Transverse colon (tissue), 4 donors: ENCODE measurements at regions not wholly inside any gene's neighbourhood (a gene's known extent, or its start where the extent isn't known, plus 50 kb on each side); places are given as distances from the start of the nearest gene placed in this dataset.

Experiments used
- EP300 ChIP-seq: sonication (generic); formaldehyde crosslinking; IDR thresholded peaks from one replicate; pipeline ENCODE4 v1.6.1; 2017; ENCODE audit warnings: antibody characterized with exemption, low read depth
- POLR2A ChIP-seq: fragments of 450-650 bp; IDR thresholded peaks from one replicate; pipeline ENCODE4 v1.6.1; 2016; ENCODE audit warnings: antibody characterized with exemption, mild to moderate bottlenecking, moderate library complexity
- POLR2AphosphoS5 ChIP-seq, 3 donors: sonication (generic); formaldehyde crosslinking; IDR thresholded peaks; one replicate each; pipeline ENCODE4 v1.6.1; 2016; ENCODE audit warnings: antibody characterized with exemption in 3 of 3
- TF ChIP-seq, protein P1 (sequence below), 5 experiments: fragments of 200-600 bp in 3 of 5; fragments of 450-650 bp in 2 of 5; sonication (generic) in 3 of 5; IDR thresholded peaks; 1 replicate in 2 of 5; 2 replicates in 3 of 5; pipeline ENCODE4 v1.5.1; 2016 to 2017; ENCODE audit warnings: antibody characterized with exemption in 5 of 5, inconsistent platforms in 3 of 5, mild to moderate bottlenecking in 2 of 5, moderate library complexity in 1 of 5

DNA sequence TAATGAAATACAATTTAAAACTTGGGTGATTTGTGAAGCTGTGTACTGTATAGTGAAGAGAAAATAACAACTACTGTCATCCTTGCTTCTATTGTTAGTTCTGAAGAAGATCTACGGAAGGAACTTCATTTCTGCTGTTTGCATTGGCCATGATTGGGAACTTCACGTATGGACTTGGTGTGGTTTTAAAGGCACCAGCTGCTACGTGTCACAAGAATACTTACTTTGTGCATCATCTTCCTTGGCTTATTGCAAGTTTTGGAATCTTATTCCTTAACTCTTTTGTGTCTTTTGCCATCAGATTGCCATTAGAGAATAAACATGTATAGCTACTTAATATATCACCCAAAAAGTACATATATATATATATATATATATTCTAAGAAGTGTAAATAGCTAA is 75.0 kb upstream of the VEPH1 start:
- TF ChIP-seq POLR2A (no peak), POLR2AphosphoS5 (IDR thresholded peaks at IDR 0.05) (no peak), EP300 (no peak)
- TF ChIP-seq, protein P1, sequence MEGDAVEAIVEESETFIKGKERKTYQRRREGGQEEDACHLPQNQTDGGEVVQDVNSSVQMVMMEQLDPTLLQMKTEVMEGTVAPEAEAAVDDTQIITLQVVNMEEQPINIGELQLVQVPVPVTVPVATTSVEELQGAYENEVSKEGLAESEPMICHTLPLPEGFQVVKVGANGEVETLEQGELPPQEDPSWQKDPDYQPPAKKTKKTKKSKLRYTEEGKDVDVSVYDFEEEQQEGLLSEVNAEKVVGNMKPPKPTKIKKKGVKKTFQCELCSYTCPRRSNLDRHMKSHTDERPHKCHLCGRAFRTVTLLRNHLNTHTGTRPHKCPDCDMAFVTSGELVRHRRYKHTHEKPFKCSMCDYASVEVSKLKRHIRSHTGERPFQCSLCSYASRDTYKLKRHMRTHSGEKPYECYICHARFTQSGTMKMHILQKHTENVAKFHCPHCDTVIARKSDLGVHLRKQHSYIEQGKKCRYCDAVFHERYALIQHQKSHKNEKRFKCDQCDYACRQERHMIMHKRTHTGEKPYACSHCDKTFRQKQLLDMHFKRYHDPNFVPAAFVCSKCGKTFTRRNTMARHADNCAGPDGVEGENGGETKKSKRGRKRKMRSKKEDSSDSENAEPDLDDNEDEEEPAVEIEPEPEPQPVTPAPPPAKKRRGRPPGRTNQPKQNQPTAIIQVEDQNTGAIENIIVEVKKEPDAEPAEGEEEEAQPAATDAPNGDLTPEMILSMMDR (IDR thresholded peaks at IDR 0.05), result no peak
